Caco-2 (cell line): ENCODE measurements at regions not wholly inside any gene's neighbourhood (a gene's known extent, or its start where the extent isn't known, plus 50 kb on each side); places are given as distances from the start of the nearest gene placed in this dataset.

Experiments
- BruUV-seq: library from RNA; stranded (reverse); fragments of 400-500 nt; replicated peaks from 2 replicates; lab custom pipeline; 2021; lab: Mats Ljungman, UMichigan
- CTCF ChIA-PET: fragments of 300-600 bp; sonication (Branson Sonifier 250); formaldehyde crosslinking; loops from one replicate; lab custom pipeline; 2022; ENCODE audit warnings: antibody characterized with exemption; lab: Charles Lee
- POLR2A ChIA-PET: fragments of 300-600 bp; sonication (Branson Sonifier 250); formaldehyde crosslinking; loops from one replicate; lab custom pipeline; 2022; ENCODE audit warnings: antibody characterized with exemption; lab: Charles Lee
- DNase-seq, 2 experiments: peaks; one replicate each; pipeline versions ENCODE4 v3.0.0 to v3.0.0-alpha.2; 2020 to 2022
- H3K27me3 ChIP-seq: replicated peaks from 2 replicates; pipeline ENCODE4 v1.6.0; 2011; ENCODE audit warnings: low read length; ENCODE audit not compliant: control insufficient read depth, insufficient read depth
- H3K36me3 ChIP-seq: 2 replicates; pipeline ENCODE4 v1.5.1; 2011; ENCODE audit warnings: low read length; ENCODE audit not compliant: control insufficient read depth, insufficient read depth
- H3K4me1 ChIP-seq: fragments of 250-450 bp; sonication (Bioruptor Pico); 2 replicates; pipeline ENCODE4 v1.5.1; 2020; ENCODE audit warnings: mild to moderate bottlenecking
- H3K4me3 ChIP-seq: 2 replicates; pipeline ENCODE4 v1.5.1; 2011; ENCODE audit warnings: low read depth, mild to moderate bottlenecking, control low read depth, low read length
- H3K9me3 ChIP-seq: fragments of 250-450 bp; sonication (Bioruptor Pico); 2 replicates; pipeline ENCODE4 v1.5.1; 2020; ENCODE audit warnings: mild to moderate bottlenecking, moderate library complexity
- H3K27ac Mint-ChIP-seq: one replicate; pipeline ENCODE4 v1.8.0; 2022; ENCODE audit warnings: mixed read lengths; ENCODE audit not compliant: unreplicated experiment
- H3K27me3 Mint-ChIP-seq: one replicate; pipeline ENCODE4 v1.8.0; 2022; ENCODE audit warnings: mixed read lengths; ENCODE audit not compliant: insufficient read depth, unreplicated experiment
- H3K36me3 Mint-ChIP-seq: one replicate; pipeline ENCODE4 v1.8.0; 2022; ENCODE audit warnings: mild to moderate bottlenecking, mixed read lengths; ENCODE audit not compliant: insufficient read depth, unreplicated experiment
- H3K4me1 Mint-ChIP-seq: one replicate; pipeline ENCODE4 v1.8.0; 2022; ENCODE audit warnings: low read depth, mixed read lengths; ENCODE audit not compliant: unreplicated experiment
- H3K4me3 Mint-ChIP-seq: one replicate; pipeline ENCODE4 v1.8.0; 2022; ENCODE audit warnings: mild to moderate bottlenecking, moderate library complexity, mixed read lengths; ENCODE audit not compliant: unreplicated experiment
- H3K9me3 Mint-ChIP-seq: one replicate; pipeline ENCODE4 v1.8.0; 2022; ENCODE audit warnings: mixed read lengths; ENCODE audit not compliant: unreplicated experiment
- intact Hi-C: fragments of 100-400 bp; cut with micrococcal nuclease; formaldehyde crosslinking; loops from one replicate; pipeline ENCODE4 v1.10.0; 2022; ENCODE audit not compliant: unreplicated experiment
- TF ChIP-seq, protein P1 (sequence below), 2 experiments: fragments of 200-600 bp in 1 of 2; IDR thresholded peaks; 1 replicate in 1 of 2; 2 replicates in 1 of 2; pipeline versions ENCODE4 v1.5.1 to v1.8.0; 2011 to 2022; ENCODE audit warnings: antibody characterized with exemption in 1 of 2, control low read depth in 1 of 2, inconsistent platforms in 1 of 2, low read depth in 1 of 2, low read length in 1 of 2, mild to moderate bottlenecking in 1 of 2, moderate library complexity in 1 of 2; ENCODE audit not compliant: insufficient read depth in 1 of 2, severe bottlenecking in 1 of 2, unreplicated experiment in 1 of 2

DNA sequence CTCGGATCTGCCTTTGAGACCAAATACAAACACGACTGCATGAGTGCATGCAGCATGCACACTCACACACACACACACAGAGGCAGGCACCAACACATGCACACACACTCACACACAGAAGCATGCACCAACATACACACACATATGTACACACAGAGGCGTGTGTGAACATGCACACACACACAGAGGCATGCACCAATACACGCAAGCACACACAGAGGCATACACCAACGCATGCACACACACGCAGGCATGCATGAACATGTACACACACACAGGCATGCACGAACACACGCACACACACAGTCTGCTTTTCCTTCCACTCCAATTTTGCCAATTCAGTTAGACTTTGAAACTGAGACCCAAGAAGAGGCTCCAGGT lies 67.3 kb upstream of the COL13A1 start:
- no peaks in the 10 kb centered on the region for H3K36me3 ChIP-seq
- Mint-ChIP-seq H3K36me3 (no peaks in the 10 kb centered on the region), H3K27ac (no peak overlapping the region), H3K4me1 (no peaks in the 10 kb centered on the region), H3K27me3 (peaks cover 3% of the 10 kb centered on the region), H3K9me3 (no peaks in the 10 kb centered on the region), H3K4me3 (no peak overlapping the region)
- intact Hi-C loops = no loop called here
- POLR2A ChIA-PET = no interaction called here
- no peak for DNase-seq
- CTCF ChIA-PET = interaction anchor here (0.6 to 0.9 kb wide), 2 partner anchors 90 to 92 kb away, joined by 3 to 4 read pairs; no protein-coding TSS in a partner anchor
- no peak overlapping the region for H3K4me3 ChIP-seq
- no peaks in the 10 kb centered on the region for H3K27me3 ChIP-seq
- TF ChIP-seq, protein P1, sequence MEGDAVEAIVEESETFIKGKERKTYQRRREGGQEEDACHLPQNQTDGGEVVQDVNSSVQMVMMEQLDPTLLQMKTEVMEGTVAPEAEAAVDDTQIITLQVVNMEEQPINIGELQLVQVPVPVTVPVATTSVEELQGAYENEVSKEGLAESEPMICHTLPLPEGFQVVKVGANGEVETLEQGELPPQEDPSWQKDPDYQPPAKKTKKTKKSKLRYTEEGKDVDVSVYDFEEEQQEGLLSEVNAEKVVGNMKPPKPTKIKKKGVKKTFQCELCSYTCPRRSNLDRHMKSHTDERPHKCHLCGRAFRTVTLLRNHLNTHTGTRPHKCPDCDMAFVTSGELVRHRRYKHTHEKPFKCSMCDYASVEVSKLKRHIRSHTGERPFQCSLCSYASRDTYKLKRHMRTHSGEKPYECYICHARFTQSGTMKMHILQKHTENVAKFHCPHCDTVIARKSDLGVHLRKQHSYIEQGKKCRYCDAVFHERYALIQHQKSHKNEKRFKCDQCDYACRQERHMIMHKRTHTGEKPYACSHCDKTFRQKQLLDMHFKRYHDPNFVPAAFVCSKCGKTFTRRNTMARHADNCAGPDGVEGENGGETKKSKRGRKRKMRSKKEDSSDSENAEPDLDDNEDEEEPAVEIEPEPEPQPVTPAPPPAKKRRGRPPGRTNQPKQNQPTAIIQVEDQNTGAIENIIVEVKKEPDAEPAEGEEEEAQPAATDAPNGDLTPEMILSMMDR (IDR thresholded peaks at IDR 0.05; ENCODE audit: insufficient read depth in 1 of 2, low read depth in 1 of 2, low read length in 1 of 2, severe bottlenecking in 1 of 2, unreplicated experiment in 1 of 2) = no peak
- H3K4me1 ChIP-seq = no peaks in the 10 kb centered on the region
- H3K9me3 ChIP-seq = 0 out of 2 replicates have a peak, but pooled peaks cover 3% of the 10 kb centered on the region
- BruUV-seq = no TSS peak

DNA sequence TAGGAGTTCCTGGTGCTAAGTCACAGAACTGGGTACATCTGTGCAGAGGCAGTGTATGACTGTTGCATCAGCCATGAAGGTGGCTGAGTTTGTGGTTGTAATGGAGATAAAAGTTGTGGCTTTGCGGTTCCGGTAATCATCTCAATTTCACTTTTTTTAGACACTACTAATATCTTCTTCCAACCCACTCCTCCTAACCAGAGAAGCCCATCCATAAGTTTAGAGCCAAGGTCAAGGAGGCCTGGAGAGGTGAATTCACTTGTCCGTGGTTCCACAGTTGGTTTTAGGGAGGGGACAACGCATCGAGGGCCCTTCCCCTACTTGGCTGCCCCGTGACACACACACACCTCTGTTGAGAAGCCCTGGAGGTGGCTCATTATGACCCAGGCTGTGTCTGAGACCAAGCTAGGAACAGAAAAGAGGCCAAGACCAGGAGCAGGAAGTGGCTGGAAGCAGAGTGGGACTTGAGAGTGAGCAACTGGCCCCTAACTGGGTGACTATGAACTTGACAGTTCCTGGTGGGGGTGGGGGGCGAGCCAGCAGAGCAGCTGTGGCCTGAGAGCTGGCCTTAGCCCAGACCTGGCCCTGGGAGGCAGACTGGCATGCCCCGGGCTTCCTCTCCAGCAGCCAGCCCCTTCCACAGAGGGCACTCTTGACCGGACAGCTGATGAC lies 66.8 kb upstream of the COL13A1 start:
- Histone ChIP-seq H3K4me3 (no peak overlapping the region), H3K4me1 (no peaks in the 10 kb centered on the region), H3K36me3 (no peaks in the 10 kb centered on the region), H3K9me3 (0 out of 2 replicates have a peak, but pooled peaks cover 3% of the 10 kb centered on the region), H3K27me3 (no peaks in the 10 kb centered on the region)
- TF ChIP-seq, protein P1 (IDR thresholded peaks at IDR 0.05; ENCODE audit: insufficient read depth in 1 of 2, low read depth in 1 of 2, low read length in 1 of 2, severe bottlenecking in 1 of 2, unreplicated experiment in 1 of 2) = no peak
- intact Hi-C loops = no loop called here
- ChIA-PET POLR2A (no interaction called here), CTCF (no interaction called here)
- no peak for DNase-seq
- Mint-ChIP-seq H3K4me1 (no peaks in the 10 kb centered on the region), H3K27ac (no peak overlapping the region), H3K9me3 (no peaks in the 10 kb centered on the region), H3K27me3 (peaks cover 3% of the 10 kb centered on the region), H3K36me3 (no peaks in the 10 kb centered on the region), H3K4me3 (no peak overlapping the region)
- BruUV-seq = no TSS peak

DNA sequence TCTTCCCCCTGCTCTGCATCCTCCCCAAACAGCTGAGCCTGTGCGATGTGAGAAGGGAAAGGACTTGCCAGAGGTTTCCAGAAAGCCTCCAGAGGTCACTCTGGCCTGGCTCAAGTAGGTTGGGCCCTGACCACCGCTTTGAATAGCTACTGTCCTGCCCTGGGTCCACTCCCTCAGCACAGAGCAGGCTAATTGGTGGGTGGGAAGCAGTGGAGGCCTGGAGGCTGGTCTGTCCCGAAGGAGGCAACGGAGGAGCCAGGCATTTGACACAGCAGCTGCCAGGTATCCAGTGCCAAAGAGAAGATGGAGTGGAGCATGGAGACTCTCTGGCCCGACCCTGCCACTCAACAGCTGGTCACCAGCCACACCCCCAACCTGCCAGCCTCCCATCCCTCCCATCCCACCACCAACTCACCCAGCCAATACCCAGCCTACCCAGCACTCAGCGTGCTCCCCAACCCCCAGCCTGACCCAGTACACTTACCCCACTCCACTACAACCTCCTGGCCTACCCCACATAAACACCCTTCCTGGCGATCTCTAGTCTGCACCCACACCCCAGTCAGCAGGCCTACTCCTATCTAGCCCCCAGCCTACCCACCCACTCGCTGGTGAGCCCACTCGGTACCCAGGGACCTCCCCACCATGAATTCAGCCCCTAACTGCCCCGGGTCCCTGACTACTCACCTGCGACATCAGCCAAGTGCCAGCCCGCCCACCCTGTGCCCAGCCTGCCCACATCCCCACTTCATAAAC lies 64.6 kb upstream of the COL13A1 start:
- no peaks in the 10 kb centered on the region for H3K36me3 ChIP-seq
- ChIA-PET POLR2A (no interaction called here), CTCF (no interaction called here)

More for the DNA sequence above, 64.6 kb upstream of the COL13A1 start:
- Mint-ChIP-seq H3K36me3 (no peaks in the 10 kb centered on the region), H3K4me3 (no peak overlapping the region), H3K27me3 (peaks cover 6% of the 10 kb centered on the region), H3K4me1 (no peaks in the 10 kb centered on the region), H3K27ac (no peak overlapping the region), H3K9me3 (no peaks in the 10 kb centered on the region)
- no peaks in the 10 kb centered on the region for H3K4me1 ChIP-seq
- no peaks in the 10 kb centered on the region for H3K27me3 ChIP-seq
- TF ChIP-seq, protein P1 (IDR thresholded peaks at IDR 0.05; ENCODE audit: insufficient read depth in 1 of 2, low read depth in 1 of 2, low read length in 1 of 2, severe bottlenecking in 1 of 2, unreplicated experiment in 1 of 2) = no peak
- no TSS peak for BruUV-seq
- DNase-seq = no peak
- H3K9me3 ChIP-seq = 0 out of 2 replicates have a peak, but pooled peaks cover 3% of the 10 kb centered on the region
- H3K4me3 ChIP-seq = no peak overlapping the region
- intact Hi-C loops = no loop called here
